Gastrocnemius medialis (tissue), 4 donors: ENCODE measurements at regions not wholly inside any gene's neighbourhood (a gene's known extent, or its start where the extent isn't known, plus 50 kb on each side); places are given as distances from the start of the nearest gene placed in this dataset.
A peak's percentile ranks its signal among the peaks of the same experiment; 100 is the strongest.

Experiments
- ATAC-seq, 2 donors: fragments of 150-250 bp; one replicate each; pipeline ENCODE4 v1.9.1; 2016
- DNase-seq, 2 donors: peaks; one replicate each; pipeline ENCODE4 v3.0.0-alpha.2; 2019
- H3K27ac ChIP-seq, 4 donors: fragments of 200-600 bp; sonication (generic); 1 replicate in 1 of 4; 2 replicates in 3 of 4; pipeline ENCODE4 v1.5.1; 2016 to 2018; ENCODE audit warnings: mild to moderate bottlenecking in 2 of 4, moderate library complexity in 1 of 4
- H3K27me3 ChIP-seq, 3 donors: fragments of 200-600 bp; sonication (generic) in 2 of 3; 1 replicate in 1 of 3; 2 replicates in 2 of 3; pipeline versions ENCODE4 v1.5.1 to v1.6.0; 2016 to 2019; ENCODE audit warnings: mild to moderate bottlenecking in 1 of 3, moderate library complexity in 1 of 3
- H3K36me3 ChIP-seq, 2 donors: fragments of 200-600 bp; sonication (generic) in 1 of 2; one replicate each; pipeline ENCODE4 v1.5.1; 2017 to 2018
- H3K4me1 ChIP-seq, 2 donors: fragments of 200-600 bp; sonication (generic) in 1 of 2; one replicate each; pipeline ENCODE4 v1.5.1; 2016 to 2017; ENCODE audit warnings: mild to moderate bottlenecking in 2 of 2
- H3K4me3 ChIP-seq, 4 donors: fragments of 200-600 bp; sonication (generic) in 3 of 4; 1 replicate in 1 of 4; 2 replicates in 3 of 4; pipeline ENCODE4 v1.5.1; 2016 to 2019; ENCODE audit warnings: mild to moderate bottlenecking in 2 of 4
- H3K9me3 ChIP-seq, 3 donors: fragments of 200-600 bp; sonication (generic) in 2 of 3; 1 replicate in 1 of 3; 2 replicates in 2 of 3; pipeline ENCODE4 v1.5.1; 2016 to 2019
- POLR2A ChIP-seq, 2 donors: fragments of 450-650 bp; IDR thresholded peaks; one replicate each; pipeline ENCODE4 v1.6.1; 2017; ENCODE audit warnings: antibody characterized with exemption in 2 of 2, mild to moderate bottlenecking in 2 of 2, moderate library complexity in 2 of 2
- in situ Hi-C, 4 donors: fragments of 200-750 bp; cut with MboI; loops; one replicate each; pipeline versions ENCODE4 v1.15.0 to v1.8.0; 2017; ENCODE audit warnings: low sequenced_read_pairs in 4 of 4
- intact Hi-C: fragments of 100-400 bp; cut with DNase I; formaldehyde crosslinking; loops from one replicate; pipeline ENCODE4 v1.15.1; 2023; ENCODE audit warnings: low total_unique reads
- TF ChIP-seq, protein P1 (sequence below), 5 experiments: fragments of 450-650 bp in 3 of 5; fragments of 200-600 bp in 2 of 5; sonication (generic) in 2 of 5; IDR thresholded peaks in 4 of 5; conservative IDR thresholded peaks in 1 of 5; 1 replicate in 4 of 5; 2 replicates in 1 of 5; pipeline ENCODE4 v1.5.1; 2016 to 2019; ENCODE audit warnings: antibody characterized with exemption in 5 of 5, mild to moderate bottlenecking in 3 of 5, moderate library complexity in 3 of 5

DNA sequence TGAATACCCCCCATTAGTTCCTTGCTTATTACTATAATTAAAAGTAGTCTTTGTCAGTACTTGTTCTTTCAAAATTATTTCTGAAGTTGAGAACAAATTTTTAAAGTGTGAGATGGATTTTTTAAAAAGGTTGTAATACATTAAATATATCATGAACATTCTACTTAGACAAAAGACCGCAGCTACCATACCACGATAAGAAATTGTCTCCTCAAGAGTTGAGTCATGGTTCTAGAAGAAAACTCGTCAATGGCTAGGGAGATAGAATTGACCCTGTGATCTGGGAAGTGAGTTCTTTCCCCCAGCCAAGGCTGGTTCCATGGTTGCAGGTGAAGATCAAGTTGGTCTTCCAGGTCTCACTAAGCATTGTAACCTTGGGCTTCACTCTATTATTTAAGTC, 67.8 kb upstream of the ACYP2 start:
- ATAC-seq (no peak), DNase-seq (no peak)
- Histone ChIP-seq H3K36me3 (no peaks in the 10 kb centered on the region), H3K27ac (no peak overlapping the region), H3K4me1 (peaks cover 11 to 13% of the 10 kb centered on the region in 2 donors), H3K9me3 (no peaks in the 10 kb centered on the region), H3K27me3 (no peaks in the 10 kb centered on the region), H3K4me3 (no peak overlapping the region)
- intact Hi-C loops: no loop called here
- TF ChIP-seq, protein P1, sequence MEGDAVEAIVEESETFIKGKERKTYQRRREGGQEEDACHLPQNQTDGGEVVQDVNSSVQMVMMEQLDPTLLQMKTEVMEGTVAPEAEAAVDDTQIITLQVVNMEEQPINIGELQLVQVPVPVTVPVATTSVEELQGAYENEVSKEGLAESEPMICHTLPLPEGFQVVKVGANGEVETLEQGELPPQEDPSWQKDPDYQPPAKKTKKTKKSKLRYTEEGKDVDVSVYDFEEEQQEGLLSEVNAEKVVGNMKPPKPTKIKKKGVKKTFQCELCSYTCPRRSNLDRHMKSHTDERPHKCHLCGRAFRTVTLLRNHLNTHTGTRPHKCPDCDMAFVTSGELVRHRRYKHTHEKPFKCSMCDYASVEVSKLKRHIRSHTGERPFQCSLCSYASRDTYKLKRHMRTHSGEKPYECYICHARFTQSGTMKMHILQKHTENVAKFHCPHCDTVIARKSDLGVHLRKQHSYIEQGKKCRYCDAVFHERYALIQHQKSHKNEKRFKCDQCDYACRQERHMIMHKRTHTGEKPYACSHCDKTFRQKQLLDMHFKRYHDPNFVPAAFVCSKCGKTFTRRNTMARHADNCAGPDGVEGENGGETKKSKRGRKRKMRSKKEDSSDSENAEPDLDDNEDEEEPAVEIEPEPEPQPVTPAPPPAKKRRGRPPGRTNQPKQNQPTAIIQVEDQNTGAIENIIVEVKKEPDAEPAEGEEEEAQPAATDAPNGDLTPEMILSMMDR (IDR thresholded peaks at IDR 0.05 in 4 of 5, conservative IDR thresholded peaks at IDR 0.05 in 1 of 5): no peak
- TF ChIP-seq POLR2A (IDR thresholded peaks at IDR 0.05): no peak
- in situ Hi-C loops: no loop called here

DNA sequence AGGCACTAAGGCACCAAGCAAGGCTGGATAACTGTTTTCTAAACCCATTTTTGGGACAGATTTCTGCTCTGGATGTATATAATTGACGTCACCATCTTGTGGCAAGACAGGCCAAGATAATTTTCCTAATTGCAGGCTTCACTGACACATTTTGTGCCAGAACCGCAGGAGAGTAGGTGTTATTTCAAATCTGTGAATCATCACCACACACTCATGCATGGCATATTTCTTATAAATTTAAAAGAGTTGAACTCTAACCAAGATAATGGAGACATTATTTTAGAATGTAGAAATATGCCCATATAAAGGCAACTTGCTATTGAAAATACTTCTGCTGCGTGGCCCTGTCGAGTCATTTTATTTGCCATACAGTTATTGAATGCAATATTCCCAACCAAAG, 68.3 kb upstream of the ACYP2 start:
- Histone ChIP-seq H3K36me3 (no peaks in the 10 kb centered on the region), H3K27me3 (no peaks in the 10 kb centered on the region), H3K4me3 (no peak overlapping the region), H3K27ac (no peak overlapping the region), H3K4me1 (peaks cover 13 to 15% of the 10 kb centered on the region in 2 donors), H3K9me3 (no peaks in the 10 kb centered on the region)
- TF ChIP-seq, protein P1 (IDR thresholded peaks at IDR 0.05 in 4 of 5, conservative IDR thresholded peaks at IDR 0.05 in 1 of 5): no peak
- no peak for TF ChIP-seq POLR2A (IDR thresholded peaks at IDR 0.05)
- DNase-seq (no peak), ATAC-seq (no peak)
- in situ Hi-C loops (no loop called here), intact Hi-C loops (no loop called here)

DNA sequence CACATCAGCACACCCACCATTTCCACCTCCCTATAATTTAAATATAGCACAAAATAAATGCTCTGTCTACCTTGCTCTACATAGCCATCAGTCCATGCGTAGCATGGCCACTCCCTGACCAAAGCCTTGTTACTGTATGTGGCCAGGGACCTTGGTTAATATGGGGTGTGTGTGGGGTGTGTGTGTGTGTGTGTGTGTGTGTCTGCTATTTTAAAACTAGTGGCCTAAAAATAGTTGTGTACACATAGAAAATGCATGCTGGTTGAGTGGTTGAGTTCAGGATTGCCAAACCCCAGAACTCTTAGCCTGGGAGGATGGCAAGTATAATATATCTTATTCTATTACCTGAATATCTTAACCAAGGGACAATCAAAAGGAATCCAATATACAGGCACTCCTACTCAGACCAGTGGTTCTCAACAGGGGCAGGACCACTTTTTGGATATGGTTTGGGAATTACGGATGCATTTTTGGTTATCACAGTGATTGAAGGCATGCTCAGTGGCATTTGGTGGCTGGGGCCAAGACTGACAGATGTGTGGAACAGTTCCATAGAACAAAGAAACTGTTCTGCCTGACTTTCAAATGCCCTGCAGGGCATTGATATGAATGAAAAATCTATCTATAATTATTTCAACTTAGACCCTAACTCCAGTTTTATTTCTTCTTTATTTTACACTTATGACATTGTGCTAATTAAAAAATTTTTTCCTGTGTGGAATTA, 72.3 kb upstream of the PSME4 start:
- DNase-seq (peak; percentile 14 to 67), ATAC-seq (peak; percentile 88 to 90)
- intact Hi-C loops (no loop called here), in situ Hi-C loops (no loop called here)
- TF ChIP-seq, protein P1 (IDR thresholded peaks at IDR 0.05 in 4 of 5, conservative IDR thresholded peaks at IDR 0.05 in 1 of 5): no peak
- no peak for TF ChIP-seq POLR2A (IDR thresholded peaks at IDR 0.05)
- H3K27ac ChIP-seq: peak overlapping the region; percentile 63 to 77 (median 71)
- no peak overlapping the region for H3K4me3 ChIP-seq
- no peaks in the 10 kb centered on the region for H3K9me3 ChIP-seq
- H3K27me3 ChIP-seq: no peaks in the 10 kb centered on the region
- H3K36me3 ChIP-seq: no peaks in the 10 kb centered on the region
- peaks cover 15 to 16% of the 10 kb centered on the region in 2 donors for H3K4me1 ChIP-seq

DNA sequence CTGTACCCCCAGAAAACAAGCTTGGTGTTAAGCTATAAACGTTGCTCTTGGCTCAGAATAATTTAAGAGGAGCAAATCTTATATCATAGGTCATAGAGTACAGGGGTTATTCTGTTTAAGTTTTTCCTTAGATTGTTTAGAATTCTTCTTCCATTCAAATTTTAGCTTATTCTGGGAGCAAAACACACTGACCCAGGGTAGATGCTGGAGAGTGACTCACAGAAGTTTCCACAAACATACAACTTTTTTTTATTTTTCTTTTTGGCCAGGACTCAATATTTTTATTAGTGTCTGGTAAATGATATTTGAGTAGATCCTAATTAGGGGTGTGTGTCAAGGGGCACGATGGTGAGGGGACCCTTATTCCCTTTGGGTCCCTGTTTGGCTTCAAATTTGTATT, 71.5 kb upstream of the PSME4 start:
- no peak overlapping the region for H3K4me3 ChIP-seq

More for the DNA sequence above, 71.5 kb upstream of the PSME4 start:
- ATAC-seq (no peak), DNase-seq (no peak)
- in situ Hi-C loops: no loop called here
- no peak for TF ChIP-seq POLR2A (IDR thresholded peaks at IDR 0.05)
- TF ChIP-seq, protein P1 (IDR thresholded peaks at IDR 0.05 in 4 of 5, conservative IDR thresholded peaks at IDR 0.05 in 1 of 5): no peak
- H3K4me1 ChIP-seq: peaks cover 15 to 16% of the 10 kb centered on the region in 2 donors
- peak overlapping the region; percentile 63 to 77 (median 71) for H3K27ac ChIP-seq
- H3K27me3 ChIP-seq: no peaks in the 10 kb centered on the region
- H3K36me3 ChIP-seq: no peaks in the 10 kb centered on the region
- H3K9me3 ChIP-seq: no peaks in the 10 kb centered on the region
- intact Hi-C loops: no loop called here
